RKO (cell line): ENCODE measurements at regions not wholly inside any gene's neighbourhood (a gene's known extent, or its start where the extent isn't known, plus 50 kb on each side); places are given as distances from the start of the nearest gene placed in this dataset.
A peak's percentile ranks its signal among the peaks of the same experiment; 100 is the strongest.
"Not testable (repeated sequence)": the region's sequence is repeated elsewhere in the genome, so short reads cannot be mapped to it uniquely, and the experiment has no call there.

ENCODE experiments used
- DNase-seq: peaks from one replicate; pipeline ENCODE4 v3.0.0-alpha.2; 2016; ENCODE audit warnings: low spot score

DNA sequence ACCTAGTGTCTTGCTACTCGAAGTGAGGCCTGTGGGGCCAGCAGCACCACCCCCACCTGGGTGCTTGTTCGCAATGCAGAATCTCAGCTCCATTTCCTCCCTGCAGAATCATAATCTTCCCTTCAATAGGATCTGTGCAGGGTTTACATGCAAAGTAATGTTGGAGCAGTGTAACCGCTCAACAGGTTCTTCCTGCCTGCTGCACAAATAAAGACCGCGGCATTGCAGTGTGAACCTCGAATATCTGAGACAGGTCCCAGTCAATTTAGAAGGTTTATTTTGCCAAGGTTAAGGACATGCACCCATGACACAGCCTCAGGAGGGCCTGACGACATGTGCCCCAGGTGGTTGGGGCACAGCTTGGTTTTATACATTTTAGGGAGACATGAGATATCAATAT lies 119.2 kb downstream of the TLR5 start:
- DNase-seq: no peak

DNA sequence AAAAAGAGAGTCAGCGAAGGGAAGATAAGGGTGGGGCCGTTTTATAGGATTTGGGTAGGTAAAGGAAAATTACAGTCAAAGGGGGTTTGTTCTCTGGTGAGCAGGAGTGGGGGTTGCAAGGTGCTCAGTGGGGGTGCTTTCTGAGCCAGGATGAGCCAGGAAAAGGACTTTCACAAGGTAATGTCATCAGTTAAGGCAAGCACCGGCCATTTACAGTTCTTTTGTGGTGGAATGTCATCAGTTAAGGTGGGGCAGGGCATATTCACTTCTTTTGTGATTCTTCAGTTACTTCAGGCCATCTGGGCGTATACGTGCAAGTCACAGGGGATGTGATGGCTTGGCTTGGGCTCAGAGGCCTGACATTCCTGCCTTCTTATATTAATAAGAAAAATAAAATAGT lies 118.6 kb downstream of the TLR5 start:
- DNase-seq: not testable (repeated sequence)

DNA sequence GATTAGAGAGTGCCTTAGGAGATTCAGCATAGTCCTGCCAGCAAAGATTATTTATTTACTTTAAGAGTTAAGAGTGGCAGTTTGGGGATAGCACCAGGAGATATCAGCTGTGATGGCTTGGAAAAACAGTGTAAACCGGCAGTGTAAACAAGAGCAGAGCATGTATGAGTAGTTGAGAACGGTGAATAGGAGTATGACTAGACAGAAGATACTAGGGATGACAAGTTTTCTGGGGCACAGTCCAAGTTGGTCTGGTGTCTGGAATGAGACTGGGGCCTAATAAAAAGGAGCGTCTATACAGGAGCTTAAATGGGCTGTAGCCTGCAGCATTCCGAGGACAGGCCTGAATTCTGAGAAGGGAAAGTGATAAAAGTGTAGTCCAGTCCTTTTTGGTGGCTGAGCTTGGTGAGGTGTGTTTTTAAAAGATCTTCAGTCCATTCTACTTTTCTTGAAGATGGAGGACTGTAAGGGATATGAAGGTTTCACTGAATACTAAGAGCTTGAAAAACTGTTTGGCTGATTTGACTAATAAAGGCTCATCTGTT lies 117.8 kb downstream of the TLR5 start:
- DNase-seq: not testable (repeated sequence)

DNA sequence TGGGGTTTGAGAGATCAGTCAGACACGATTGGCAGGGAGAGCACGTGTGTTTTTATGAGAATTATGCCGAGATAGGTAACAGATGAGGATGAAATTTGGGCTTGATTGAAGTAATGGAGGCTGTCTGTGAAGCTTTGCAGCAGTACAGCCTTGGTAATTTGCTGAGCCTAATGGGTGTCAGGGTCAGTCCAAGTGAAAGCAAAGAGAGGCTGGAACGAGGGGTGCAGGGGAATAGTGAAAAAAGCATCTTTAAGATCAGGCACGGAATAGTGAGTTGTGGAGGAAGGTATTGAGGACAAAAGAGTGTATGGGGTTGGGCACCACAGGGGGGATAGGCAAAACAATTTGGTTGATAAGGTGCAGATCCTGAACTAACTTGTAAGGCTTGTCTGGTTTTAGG lies 116.4 kb downstream of the TLR5 start:
- not testable (repeated sequence) for DNase-seq

DNA sequence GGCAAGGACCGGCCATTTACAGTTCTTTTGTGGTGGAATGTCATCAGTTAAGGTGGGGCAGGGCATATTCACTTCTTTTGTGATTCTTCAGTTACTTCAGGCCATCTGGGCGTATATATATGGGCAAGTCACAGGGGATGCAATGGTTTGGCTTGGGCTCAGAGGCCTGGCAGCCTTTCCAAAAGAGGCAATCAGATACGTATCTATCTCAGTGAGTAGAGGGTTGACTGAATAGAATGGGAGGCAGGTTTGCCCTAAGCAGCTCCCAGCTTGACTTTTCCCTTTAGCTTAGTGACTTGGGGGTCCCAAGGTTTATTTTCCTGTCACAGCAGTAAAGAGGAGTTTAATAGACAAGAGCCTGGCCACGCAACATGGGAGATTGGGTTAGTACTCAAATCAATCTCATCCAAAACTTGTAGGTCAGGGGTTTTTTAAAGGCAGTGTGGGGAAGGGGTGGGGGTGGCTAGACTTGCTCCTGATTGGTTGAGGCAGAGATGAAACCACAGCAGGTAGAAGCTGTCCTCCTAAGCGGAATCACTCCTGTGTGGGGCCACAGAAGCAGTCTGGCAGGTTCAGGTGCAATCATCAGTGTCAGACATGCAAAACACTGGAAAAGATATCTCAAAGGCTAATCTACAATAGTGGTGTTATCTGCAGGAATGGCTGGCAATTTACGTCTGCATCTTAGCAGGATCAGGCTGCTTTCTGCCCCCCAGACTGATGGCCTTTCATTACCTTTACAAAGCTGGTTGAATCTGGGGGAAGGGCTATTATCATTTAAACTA lies 112.9 kb downstream of the TLR5 start:
- DNase-seq: no peak

DNA sequence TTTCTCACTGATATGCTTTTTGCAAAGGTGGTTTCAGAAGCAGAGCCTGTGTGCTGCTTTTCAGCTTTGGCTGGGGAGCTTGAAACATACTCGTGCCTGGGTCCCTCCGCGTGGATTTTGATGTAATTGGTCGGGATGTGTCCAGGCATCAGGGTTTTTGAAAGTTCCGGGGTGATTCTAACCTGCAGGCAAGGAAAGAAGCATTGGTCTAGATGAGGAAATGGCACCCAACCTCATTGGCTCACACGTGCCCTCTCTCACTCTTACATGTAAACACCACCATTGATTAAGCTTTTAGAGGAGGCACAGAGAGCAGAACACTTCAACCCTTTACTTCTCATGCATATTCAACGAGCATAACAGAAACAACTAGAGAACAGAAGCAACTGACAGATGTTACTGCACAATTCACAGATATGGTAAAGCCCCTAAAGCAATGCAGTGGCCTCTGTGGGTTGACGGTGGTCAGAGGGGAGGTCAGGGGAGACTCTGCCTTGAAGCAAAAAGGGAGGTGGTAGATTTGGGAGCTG lies 112.1 kb downstream of the TLR5 start:
- DNase-seq: no peak

DNA sequence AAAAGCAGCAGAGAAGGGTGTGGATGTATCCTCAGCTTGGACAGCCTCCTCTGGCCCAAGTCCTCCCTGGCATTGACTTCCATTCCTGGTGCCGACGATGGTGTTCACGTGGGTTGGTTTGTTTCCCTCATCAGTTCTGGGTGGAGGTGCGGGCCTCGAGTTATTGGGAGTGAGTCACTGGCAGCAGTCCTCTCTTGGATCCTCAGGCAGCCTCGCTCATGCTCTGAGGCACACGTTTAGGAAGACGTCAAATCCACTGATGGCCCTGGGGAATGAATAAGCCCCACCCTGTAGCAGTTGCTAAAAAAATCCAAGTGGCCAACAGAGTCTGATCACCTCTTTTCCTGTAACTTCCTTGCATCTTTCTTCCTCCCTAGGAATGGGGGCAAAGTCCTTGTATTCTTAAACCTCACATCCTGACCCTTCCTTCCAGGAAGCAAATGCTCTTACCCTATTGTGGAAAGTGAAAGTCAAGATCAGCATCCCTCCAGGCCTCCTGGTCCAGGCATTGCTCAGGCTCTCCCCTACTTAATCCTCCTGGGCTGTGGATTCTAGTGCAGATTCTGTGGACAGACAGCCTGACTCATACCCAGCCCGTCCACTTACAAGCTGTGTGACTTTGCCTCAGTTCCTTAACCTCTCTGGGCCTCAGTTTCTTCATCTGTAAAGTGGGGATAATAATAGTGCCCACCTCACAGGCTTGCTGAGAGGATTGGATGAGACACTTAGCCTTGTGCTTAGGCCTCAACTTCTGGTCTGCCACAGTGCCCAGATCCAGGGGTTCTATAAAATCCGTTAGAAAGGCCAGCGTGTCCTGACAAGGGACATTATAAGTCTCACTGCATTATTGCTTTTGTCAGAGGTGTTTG lies 111.1 kb downstream of the TLR5 start:
- peak; percentile 8 for DNase-seq

DNA sequence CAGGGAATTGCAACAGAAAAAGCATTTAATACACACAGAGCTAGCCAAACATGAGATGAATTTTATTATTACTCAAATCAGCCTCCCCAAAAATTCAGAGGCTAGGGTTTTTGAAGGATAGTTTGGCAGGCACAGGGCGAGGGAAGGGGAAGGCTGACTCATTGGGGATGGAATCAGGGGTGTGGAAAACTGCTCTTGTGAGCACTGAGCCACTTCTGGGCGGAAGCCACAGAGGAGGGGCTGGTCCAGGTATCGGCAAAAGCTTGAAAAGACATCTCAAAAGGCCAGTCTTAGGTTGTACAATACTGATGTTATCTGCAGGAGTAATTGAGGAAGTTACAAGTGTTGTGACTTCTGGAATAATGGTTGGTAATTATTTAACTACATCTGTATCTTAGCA lies 109.4 kb downstream of the TLR5 start:
- DNase-seq: no peak

DNA sequence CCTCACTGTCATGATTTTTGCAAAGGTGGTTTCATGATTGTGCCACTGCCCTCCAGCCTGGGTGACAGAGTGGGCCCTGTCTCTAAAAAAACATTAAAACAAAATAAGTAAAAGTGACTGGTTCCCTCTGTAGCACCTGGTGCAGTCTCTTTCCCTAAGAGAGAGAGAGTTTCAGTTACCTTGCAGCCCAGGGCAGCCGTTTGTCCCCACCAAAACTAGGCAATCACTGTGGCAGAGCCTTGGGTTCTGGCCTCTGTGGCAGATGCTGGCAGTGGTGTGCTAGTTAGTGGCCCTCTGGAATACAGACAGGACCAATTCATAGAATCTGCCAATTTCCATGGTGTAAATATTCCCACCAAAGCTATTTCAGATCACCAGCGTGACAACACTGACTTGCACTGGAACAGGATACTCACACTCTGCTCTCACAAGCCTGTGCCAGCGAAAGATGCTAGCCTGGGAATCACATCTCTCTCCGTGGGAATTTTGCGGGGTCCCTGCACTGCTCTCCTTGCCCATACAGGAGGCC lies 108.7 kb downstream of the TLR5 start:
- DNase-seq: no peak

DNA sequence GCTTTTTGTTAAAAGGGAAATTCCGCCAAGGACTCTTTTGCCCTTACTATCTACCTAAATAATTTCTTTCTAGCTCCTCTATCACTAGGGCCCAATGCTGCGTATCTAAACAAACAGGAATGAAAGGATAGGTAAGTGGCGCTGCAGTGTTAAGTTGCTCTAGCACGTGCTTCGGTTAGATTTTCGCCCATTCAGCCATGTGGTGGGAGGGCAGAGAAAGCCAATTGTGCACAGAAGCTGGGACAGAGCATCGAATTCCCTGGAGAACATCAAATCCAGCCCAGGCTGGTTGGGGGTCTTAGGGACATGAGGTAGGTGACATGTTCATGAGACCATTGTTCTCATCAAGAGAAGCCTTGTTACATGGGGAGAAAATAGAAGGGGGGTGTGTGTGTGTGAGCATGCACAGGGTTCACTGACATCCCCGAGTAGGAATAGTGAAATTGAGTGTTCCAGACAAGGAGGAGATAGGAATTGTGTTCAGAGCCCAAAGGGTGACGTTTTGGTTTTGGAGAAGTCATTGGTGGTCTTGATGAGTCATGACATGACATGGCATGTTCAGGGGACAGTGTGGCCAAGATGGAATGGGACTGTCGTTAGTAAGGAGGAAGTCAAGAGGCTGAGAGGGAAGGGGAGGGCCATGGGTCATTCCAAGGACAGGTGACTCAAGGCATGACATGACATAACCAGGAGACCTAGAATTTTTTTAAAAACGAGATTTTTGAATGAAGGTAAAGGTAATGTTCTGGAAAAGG lies 107.1 kb downstream of the TLR5 start:
- no peak for DNase-seq

DNA sequence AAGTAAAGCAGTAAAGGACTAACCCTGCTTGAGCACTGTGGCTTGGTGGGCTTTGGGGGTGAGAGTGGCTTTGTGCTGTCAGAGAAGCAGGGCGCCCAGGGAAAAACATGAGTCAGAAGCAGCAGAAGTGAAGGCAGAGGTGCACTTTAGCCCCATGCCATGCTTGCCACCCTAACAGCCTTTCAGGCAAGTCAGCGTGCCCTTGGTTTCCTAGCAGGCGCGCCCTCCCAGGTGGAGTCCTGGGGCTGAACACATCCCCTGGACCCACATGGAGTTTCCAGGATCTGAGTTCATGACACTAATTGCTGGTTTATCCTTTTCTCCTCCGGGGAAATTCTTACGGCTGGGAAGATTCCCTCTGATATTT lies 106.6 kb downstream of the TLR5 start:
- no peak for DNase-seq

DNA sequence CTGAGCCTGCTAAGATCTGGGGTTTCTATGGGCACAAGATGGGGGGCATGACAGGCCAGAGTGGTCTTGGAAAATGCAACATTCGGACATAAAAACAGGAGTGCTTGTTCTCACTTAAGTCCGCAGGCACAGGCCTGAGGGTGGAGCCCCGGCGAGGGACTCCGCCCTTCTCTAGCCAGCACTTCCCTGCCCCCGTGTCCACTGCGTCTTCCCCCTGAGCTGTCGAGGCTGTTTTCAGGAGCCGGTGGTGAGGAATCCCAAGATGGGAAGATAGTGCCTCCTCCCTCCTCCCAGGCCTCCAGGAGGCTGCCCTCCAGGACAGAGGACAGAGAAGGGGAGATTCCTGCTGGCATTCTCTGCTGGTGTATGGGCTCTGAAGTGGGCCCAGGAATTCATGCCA lies 105.2 kb downstream of the TLR5 start:
- DNase-seq: no peak

DNA sequence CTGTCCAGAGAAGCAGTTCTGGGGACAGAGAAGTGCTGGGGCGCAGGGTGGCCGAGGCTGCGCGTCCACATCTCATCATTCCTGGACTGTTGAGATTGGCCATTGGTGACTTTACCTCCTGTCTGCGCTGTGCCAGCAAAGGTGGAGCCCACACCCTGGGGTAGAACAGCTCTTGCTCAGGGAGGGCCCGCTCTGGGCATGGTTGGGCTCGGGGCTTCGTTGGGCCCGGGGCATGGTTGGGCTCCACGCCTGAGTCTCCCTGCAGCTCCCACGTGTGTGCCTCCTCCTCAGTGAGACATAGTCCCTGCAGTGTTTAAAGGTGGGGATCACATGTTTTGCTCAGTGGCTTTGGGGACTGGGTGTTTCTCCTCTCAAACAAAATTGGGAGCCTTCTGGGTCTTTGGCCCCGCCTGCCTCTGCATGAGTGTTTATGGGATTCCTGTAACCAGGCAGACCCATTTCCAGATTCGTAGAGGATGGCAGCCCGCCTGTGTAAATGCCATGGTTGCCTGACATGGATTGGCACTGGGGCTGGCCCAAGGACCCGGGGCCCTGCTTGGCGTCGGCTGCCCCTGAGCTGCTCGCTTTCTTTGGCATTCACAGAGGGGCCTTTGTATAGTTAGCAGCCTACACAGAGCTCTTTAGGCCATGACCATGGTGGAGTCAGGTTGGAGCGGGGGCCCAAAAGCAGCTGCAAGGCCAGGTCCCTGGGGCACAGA lies 104.6 kb downstream of the TLR5 start:
- no peak for DNase-seq

DNA sequence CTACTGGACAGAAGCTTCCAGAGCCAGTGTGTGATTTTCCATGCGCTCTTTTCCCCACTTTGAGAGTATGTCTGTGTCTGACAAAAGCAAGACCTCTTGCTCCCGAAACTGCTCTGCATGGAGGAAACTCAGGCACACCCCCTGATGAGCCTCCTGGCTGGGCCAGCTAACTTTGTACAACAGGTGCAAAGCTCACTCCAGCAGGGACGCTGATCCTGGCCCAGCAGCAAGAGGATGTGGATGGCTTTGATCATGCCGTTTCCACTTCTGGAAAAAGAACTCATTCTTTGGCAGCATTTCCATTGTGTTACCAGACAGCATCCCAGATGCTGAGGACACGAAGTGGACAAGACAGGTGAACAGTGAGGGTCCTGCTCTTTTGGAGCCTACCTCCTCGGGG lies 103.1 kb downstream of the TLR5 start:
- no peak for DNase-seq

DNA sequence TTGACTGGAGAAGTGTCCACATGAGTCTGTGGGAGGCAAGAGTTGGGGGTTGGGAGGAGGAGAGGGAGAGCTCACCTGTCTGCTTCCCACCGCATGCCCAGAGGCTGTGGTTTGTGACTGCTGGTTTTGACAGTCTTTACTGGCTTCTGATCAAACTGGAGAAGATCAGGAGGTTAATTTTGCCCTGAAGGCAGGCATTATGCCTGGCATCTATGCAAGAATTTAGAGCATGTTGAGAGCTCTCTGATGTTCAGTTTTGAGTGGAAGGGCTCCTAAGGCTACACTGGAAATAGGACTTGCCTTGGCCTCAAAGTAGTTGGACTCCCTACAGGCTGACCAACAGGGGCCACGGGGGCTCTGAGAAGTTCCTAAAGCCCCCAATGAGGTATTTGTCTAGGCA lies 101.6 kb downstream of the TLR5 start:
- DNase-seq: no peak

DNA sequence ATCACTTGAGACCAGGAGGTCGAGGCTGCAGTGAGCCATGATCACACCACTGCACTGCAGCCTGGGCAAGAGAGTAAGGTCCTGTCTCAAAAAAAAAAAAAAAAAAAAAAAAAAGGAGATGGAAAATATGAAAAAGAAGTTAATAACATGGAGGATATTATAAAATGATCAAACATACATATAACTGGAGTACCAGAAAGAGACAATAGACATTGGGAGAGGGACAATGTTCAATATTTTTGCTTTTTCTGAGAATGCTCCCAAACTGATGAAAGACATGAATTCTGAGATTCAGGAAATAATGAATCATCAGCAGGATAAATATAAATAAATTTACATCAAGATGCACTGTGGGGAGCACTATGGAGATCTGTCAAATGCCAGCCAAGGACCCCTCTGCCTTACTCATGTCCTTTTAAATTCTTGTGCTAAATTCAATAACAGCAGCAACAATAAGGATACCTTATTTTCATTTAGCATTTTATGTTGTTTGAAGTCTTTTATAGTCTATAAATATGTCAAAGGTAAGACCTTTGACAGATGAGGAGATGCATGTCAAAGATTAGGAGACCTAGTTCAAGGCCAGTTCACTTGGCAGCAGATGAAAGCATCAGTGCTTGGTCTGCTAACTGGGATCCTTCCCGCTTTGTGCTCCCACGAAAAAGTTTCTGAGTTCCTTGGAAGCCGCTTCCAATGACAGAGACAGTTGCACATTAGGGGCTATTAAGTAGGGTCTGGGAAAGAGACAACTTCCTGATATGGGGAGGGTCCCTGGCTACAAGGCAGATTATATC lies 97.7 kb downstream of the TLR5 start:
- DNase-seq: no peak

DNA sequence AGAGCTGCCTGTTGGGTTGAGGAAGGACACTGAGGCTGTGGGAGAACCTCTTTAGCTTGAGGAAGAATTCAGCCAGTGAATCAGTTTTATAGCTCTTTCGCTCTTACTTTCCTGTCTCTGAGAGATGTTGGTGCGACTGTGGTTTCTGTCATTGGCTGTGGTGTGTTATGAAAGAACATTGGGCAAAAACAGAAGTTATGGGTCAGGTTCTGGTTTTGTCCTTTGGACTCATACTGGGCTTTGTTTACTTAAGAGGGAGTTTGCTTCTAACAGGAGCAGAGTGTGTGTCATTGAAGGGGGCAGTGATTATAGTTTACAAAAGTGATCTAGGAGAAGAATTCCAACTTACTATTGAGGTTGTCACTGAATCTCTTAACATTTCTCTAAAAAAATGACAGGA lies 97.0 kb downstream of the TLR5 start:
- DNase-seq: no peak

DNA sequence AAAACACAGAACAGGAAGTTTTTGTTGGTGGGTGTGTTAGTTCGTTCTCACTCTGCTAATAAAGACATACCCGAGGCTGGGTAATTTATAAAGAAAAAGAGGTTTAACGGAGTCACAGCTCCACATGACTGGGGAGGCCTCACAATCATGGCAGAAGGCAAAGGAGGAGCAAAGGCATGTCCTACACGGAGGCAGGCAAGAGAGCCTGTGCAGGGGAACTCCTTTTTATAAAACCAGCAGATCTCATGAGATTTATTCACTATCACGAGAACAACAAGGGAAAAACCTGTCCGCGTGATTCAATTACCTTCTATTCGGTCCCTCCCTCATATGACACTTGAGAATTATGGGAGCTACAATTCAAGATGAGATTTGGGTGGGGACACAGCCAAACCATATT lies 96.6 kb downstream of the TLR5 start:
- not testable (repeated sequence) for DNase-seq

DNA sequence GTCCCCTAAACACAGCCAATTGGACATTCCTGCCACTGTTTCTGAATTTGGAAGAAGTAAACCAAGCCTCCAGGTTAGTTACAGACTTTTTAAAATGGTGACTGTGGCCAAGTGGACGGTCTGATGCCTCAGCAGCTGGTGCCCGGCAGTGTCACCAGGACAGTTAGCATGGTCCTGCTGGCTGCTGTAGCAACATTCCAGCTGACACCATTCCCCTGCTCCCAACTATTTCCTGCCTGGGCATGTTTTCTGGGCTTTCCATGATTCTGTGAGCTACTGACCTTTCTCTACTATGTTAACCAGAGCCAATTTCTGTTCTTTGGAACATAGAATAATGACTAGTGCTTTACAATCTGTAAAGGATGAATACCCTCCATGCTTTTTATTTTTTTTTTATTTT lies 95.0 kb downstream of the TLR5 start:
- no peak for DNase-seq

DNA sequence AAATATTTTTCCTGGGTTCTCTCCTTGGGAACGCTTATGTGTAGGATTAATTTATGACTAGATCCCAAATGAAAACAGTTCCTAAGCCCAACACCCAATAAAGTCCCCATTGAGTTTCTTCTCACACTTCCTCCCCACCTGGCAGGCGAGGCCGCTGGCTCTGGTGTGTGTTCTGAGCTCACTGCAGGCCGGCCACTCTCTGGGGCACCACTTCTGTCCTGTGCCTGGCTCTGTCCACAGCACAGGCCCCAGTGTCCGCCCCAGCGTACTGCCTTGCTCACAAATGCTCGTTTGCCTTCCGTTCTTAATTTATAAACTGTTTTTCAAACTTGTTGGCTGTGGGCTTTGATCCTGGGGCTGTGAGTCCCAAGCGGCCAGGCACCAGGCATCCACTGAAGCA lies 90.6 kb downstream of the TLR5 start:
- no peak for DNase-seq
